K562 (cell line): ENCODE measurements at regions not wholly inside any gene's neighbourhood (a gene's known extent, or its start where the extent isn't known, plus 50 kb on each side); places are given as distances from the start of the nearest gene placed in this dataset.

Experiments used
- ATAC-seq: fragments of 200-7000 bp; cut with Tn5 transposase; 3 replicates; pipeline ENCODE4 v1.9.1; 2020; ENCODE audit warnings: moderate library complexity
- BruUV-seq: library from RNA; stranded (reverse); fragments of 400-500 nt; replicated peaks from 2 replicates; lab custom pipeline; 2021; lab: Mats Ljungman, UMichigan
- CTCF ChIA-PET: fragments of 300-600 bp; formaldehyde crosslinking; extraction: SDS; loops from one replicate; lab custom pipeline; 2021; ENCODE audit warnings: low intra/inter-chr PET ratio; lab: Yijun Ruan, JAX
- POLR2A ChIA-PET: fragments of 300-600, 350-650 bp; sonication (Branson Sonifier 250); formaldehyde crosslinking; extraction: SDS; loops from one replicate; lab custom pipeline; 2021; ENCODE audit warnings: antibody characterized with exemption, inconsistent platforms; lab: Yijun Ruan, JAX
- DNase-seq, 4 experiments: peaks; one replicate each; pipeline versions ENCODE4 v3.0.0 to v3.0.0-alpha.2; 2011 to 2018; ENCODE audit warnings: low spot score in 3 of 4, mixed read lengths in 3 of 4; ENCODE audit errors: extremely low read depth in 1 of 4
- FAIRE-seq: peaks from 2 replicates; lab custom pipeline; 2011; peaks lifted over from hg19 to GRCh38; lab: Jason Lieb, UNC
- H2AFZ ChIP-seq: 2 replicates; pipeline ENCODE4 v1.6.0; 2011; ENCODE audit warnings: low read depth, low read length, control low read depth, inconsistent platforms
- H3K27ac ChIP-seq: fragments of 200-600 bp; 3 replicates; pipeline ENCODE4 v1.8.0; 2011; ENCODE audit warnings: low read depth, mild to moderate bottlenecking, control low read depth, inconsistent platforms, low read length, moderate library complexity, mixed read lengths; ENCODE audit errors: extremely low read depth
- H3K27me3 ChIP-seq, 2 experiments: fragments of 300-600 bp in 1 of 2; 2 replicates in 1 of 2; 3 replicates in 1 of 2; pipeline versions ENCODE4 v1.6.0 to v1.8.0; 2011; ENCODE audit warnings: inconsistent platforms in 2 of 2, low read length in 2 of 2, mild to moderate bottlenecking in 1 of 2, mixed read lengths in 1 of 2, moderate library complexity in 1 of 2; ENCODE audit not compliant: control insufficient read depth in 2 of 2, insufficient read depth in 2 of 2
- H3K36me3 ChIP-seq: fragments of 300-600 bp; 3 replicates; pipeline ENCODE4 v1.8.0; 2011; ENCODE audit warnings: mild to moderate bottlenecking, low read length, inconsistent platforms; ENCODE audit not compliant: control insufficient read depth, insufficient read depth
- H3K4me1 ChIP-seq, 2 experiments: fragments of 200-600 bp in 1 of 2; replicated peaks in 1 of 2; 2 replicates in 1 of 2; 3 replicates in 1 of 2; pipeline versions ENCODE4 v1.5.1 to v1.8.0; 2011; ENCODE audit warnings: inconsistent platforms in 2 of 2, low read length in 2 of 2, mild to moderate bottlenecking in 1 of 2, mixed read lengths in 1 of 2, moderate library complexity in 1 of 2; ENCODE audit not compliant: control insufficient read depth in 2 of 2, insufficient read depth in 2 of 2
- H3K4me2 ChIP-seq: 2 replicates; pipeline ENCODE4 v1.6.1; 2011; ENCODE audit warnings: low read length, control low read depth, inconsistent platforms, mixed read lengths; ENCODE audit not compliant: insufficient read depth
- H3K4me3 ChIP-seq: fragments of 200-600 bp; sonication (generic), shearing (Covaris generic); 2 replicates; pipeline ENCODE4 v1.5.1; 2016; ENCODE audit warnings: control low read depth, inconsistent platforms
- H3K79me2 ChIP-seq: fragments of 200-600 bp; 3 replicates; pipeline ENCODE4 v1.8.0; 2011; ENCODE audit warnings: low read length, inconsistent platforms; ENCODE audit not compliant: control insufficient read depth, insufficient read depth
- H3K9ac ChIP-seq, 2 experiments: 2 replicates each; pipeline versions ENCODE4 v1.6.0 to v1.6.1; 2011; ENCODE audit warnings: low read depth in 2 of 2, low read length in 2 of 2, control low read depth in 1 of 2, inconsistent platforms in 1 of 2, mild to moderate bottlenecking in 1 of 2, mixed read lengths in 1 of 2; ENCODE audit not compliant: insufficient read depth in 1 of 2
- H3K9me1 ChIP-seq: one replicate; pipeline ENCODE4 v1.6.0; 2011; ENCODE audit warnings: inconsistent platforms, mild to moderate bottlenecking, low read length, moderate library complexity; ENCODE audit not compliant: control insufficient read depth, insufficient read depth
- H3K9me3 ChIP-seq: replicated peaks from 2 replicates; pipeline ENCODE4 v1.5.1; 2011; ENCODE audit warnings: low read depth, low read length, inconsistent platforms; ENCODE audit not compliant: control insufficient read depth, insufficient read depth
- H4K20me1 ChIP-seq: replicated peaks from 2 replicates; pipeline ENCODE4 v1.6.1; 2011; ENCODE audit warnings: low read length, inconsistent platforms, mixed read lengths; ENCODE audit not compliant: control insufficient read depth, insufficient read depth
- EHMT2 ChIP-seq: fragments of 450-650 bp; IDR thresholded peaks from 2 replicates; pipeline ENCODE4 v1.6.1; 2018; ENCODE audit warnings: antibody characterized with exemption
- HDGF ChIP-seq: fragments of 450-650 bp; IDR thresholded peaks from 2 replicates; pipeline ENCODE4 v1.6.1; 2016
- HINFP ChIP-seq: fragments of 450-650 bp; conservative IDR thresholded peaks from 2 replicates; pipeline ENCODE4 v1.6.1; 2016; ENCODE audit warnings: missing genetic modification characterization, low read depth, mild to moderate bottlenecking, control low read depth, missing compliant biosample characterization
- KAT7 ChIP-seq: sonication (generic); formaldehyde crosslinking; IDR thresholded peaks from 2 replicates; pipeline ENCODE4 v1.8.0; 2022; ENCODE audit warnings: missing genetic modification reagents, mild to moderate bottlenecking, borderline replicate concordance
- KHSRP ChIP-seq: fragments of 450-650 bp; IDR thresholded peaks from 2 replicates; pipeline ENCODE4 v1.6.1; 2017
- MCM3 ChIP-seq: fragments of 450-650 bp; IDR thresholded peaks from 2 replicates; pipeline ENCODE4 v1.6.1; 2016
- NCOA6 ChIP-seq: fragments of 450-650 bp; IDR thresholded peaks from 2 replicates; pipeline ENCODE4 v1.6.1; 2017; ENCODE audit warnings: mild to moderate bottlenecking
- PTBP1 ChIP-seq: fragments of 200-400 bp; formaldehyde crosslinking; IDR thresholded peaks from 2 replicates; pipeline ENCODE4 v1.6.1; 2017; ENCODE audit warnings: low read depth, low read length
- RBM15 ChIP-seq: fragments of 200-400 bp; formaldehyde crosslinking; IDR thresholded peaks from 2 replicates; pipeline ENCODE4 v1.6.1; 2018; ENCODE audit warnings: mild to moderate bottlenecking, low read length, moderate library complexity; ENCODE audit not compliant: insufficient read depth
- STAT5B ChIP-seq: fragments of 250-450 bp; sonication (Bioruptor Pico); IDR thresholded peaks from 2 replicates; pipeline ENCODE4 v1.8.0; 2021; ENCODE audit warnings: mild to moderate bottlenecking, inconsistent platforms
- TAF1 ChIP-seq: IDR thresholded peaks from 2 replicates; pipeline ENCODE4 v1.6.1; 2011; ENCODE audit warnings: mild to moderate bottlenecking, low read length, moderate library complexity; ENCODE audit not compliant: insufficient read depth, control insufficient read depth, severe bottlenecking; ENCODE audit errors: extremely low read depth
- TCF15 ChIP-seq: fragments of 250-450 bp; sonication (Bioruptor Pico); IDR thresholded peaks from 2 replicates; pipeline ENCODE4 v1.8.0; 2022; ENCODE audit warnings: moderate library complexity, mild to moderate bottlenecking, inconsistent platforms
- TRIM25 ChIP-seq: fragments of 450-650 bp; IDR thresholded peaks from 2 replicates; pipeline ENCODE4 v1.7.0; 2016; ENCODE audit warnings: borderline replicate concordance
- U2AF2 ChIP-seq: fragments of 200-400 bp; formaldehyde crosslinking; optimal IDR thresholded peaks from 2 replicates; pipeline ENCODE3; 2017; ENCODE audit warnings: low read depth, mild to moderate bottlenecking, low read length
- ZNF197 ChIP-seq: fragments of 200-800 bp; sonication (Bioruptor generic); IDR thresholded peaks from 2 replicates; pipeline ENCODE4 v1.6.1; 2016; ENCODE audit warnings: low read depth, missing genetic modification characterization, missing compliant biosample characterization
- ZNF324 ChIP-seq: fragments of 250-450 bp; sonication (Bioruptor Pico); IDR thresholded peaks from 2 replicates; pipeline ENCODE4 v1.4.0; 2020; ENCODE audit warnings: mild to moderate bottlenecking
- WGBS: fragments of 100-300 bp; shearing (Covaris generic); methylation state at CpG from one replicate; pipeline ENCODE4 v1.1.6; 2016; ENCODE audit warnings: low coverage, mixed read lengths; ENCODE audit not compliant: insufficient coverage; ENCODE audit errors: missing lambda C conversion rate; 5-methylcytosine and 5-hydroxymethylcytosine counted together
- in situ Hi-C: fragments of 300-500 bp; cut with MboI; formaldehyde crosslinking; loops from 4 replicates; pipeline ENCODE4 v1.15.0; 2018; ENCODE audit warnings: inconsistent platforms, mixed read lengths
- intact Hi-C: fragments of 100-400 bp; cut with micrococcal nuclease; formaldehyde crosslinking; loops from 2 replicates; pipeline ENCODE4 v1.14.2; 2022
- TF ChIP-seq, protein P1 (sequence below): fragments of 450-650 bp; IDR thresholded peaks from 2 replicates; pipeline ENCODE4 v1.6.1; 2017; ENCODE audit warnings: antibody characterized with exemption, mild to moderate bottlenecking

DNA sequence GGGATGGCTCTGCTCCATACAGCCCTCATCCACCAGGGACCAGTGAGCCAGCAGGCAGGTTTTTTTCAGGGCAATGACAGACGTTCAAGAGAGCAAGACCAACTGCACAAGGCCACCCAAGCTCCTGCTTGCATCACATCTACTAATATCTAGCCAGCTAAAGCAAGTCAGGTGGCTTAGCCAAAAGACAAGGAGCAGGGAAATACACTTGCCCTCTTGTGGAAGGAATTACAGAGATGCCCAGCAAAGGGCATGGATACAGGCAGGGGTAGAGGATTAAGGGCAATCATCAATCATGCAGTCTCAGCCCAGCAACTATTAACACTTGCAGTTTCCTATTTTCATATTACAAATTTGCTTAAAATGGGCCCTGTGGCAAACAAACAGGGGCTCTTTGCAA is 81.5 kb upstream of the NTRK3 start:
- no peaks in the 10 kb centered on the region for H3K79me2 ChIP-seq
- FAIRE-seq (no peak), ATAC-seq (no peak), DNase-seq (no peak)
- intact Hi-C loops, result no loop called here
- 0% methylated on average over 1 of the region's 1 CpG for WGBS
- H3K4me3 ChIP-seq, result no peak overlapping the region
- H3K4me2 ChIP-seq, result no peak overlapping the region
- no TSS peak for BruUV-seq
- H3K27me3 ChIP-seq, result no peaks in the 10 kb centered on the region
- no peaks in the 10 kb centered on the region for H3K4me1 ChIP-seq
- H3K36me3 ChIP-seq, result no peaks in the 10 kb centered on the region
- ChIA-PET CTCF (no interaction called here), POLR2A (no interaction called here)
- H3K9me1 ChIP-seq, result no peaks in the 10 kb centered on the region
- H3K9ac ChIP-seq, result no peak overlapping the region
- no peaks in the 10 kb centered on the region for H4K20me1 ChIP-seq
- H2AFZ ChIP-seq, result no peak overlapping the region
- in situ Hi-C loops, result no loop called here
- no peak overlapping the region for H3K27ac ChIP-seq
- no peaks in the 10 kb centered on the region for H3K9me3 ChIP-seq
- TF ChIP-seq U2AF2, result no peak
- no peak for TF ChIP-seq PTBP1
- TF ChIP-seq TAF1, result no peak
- TF ChIP-seq, protein P1, sequence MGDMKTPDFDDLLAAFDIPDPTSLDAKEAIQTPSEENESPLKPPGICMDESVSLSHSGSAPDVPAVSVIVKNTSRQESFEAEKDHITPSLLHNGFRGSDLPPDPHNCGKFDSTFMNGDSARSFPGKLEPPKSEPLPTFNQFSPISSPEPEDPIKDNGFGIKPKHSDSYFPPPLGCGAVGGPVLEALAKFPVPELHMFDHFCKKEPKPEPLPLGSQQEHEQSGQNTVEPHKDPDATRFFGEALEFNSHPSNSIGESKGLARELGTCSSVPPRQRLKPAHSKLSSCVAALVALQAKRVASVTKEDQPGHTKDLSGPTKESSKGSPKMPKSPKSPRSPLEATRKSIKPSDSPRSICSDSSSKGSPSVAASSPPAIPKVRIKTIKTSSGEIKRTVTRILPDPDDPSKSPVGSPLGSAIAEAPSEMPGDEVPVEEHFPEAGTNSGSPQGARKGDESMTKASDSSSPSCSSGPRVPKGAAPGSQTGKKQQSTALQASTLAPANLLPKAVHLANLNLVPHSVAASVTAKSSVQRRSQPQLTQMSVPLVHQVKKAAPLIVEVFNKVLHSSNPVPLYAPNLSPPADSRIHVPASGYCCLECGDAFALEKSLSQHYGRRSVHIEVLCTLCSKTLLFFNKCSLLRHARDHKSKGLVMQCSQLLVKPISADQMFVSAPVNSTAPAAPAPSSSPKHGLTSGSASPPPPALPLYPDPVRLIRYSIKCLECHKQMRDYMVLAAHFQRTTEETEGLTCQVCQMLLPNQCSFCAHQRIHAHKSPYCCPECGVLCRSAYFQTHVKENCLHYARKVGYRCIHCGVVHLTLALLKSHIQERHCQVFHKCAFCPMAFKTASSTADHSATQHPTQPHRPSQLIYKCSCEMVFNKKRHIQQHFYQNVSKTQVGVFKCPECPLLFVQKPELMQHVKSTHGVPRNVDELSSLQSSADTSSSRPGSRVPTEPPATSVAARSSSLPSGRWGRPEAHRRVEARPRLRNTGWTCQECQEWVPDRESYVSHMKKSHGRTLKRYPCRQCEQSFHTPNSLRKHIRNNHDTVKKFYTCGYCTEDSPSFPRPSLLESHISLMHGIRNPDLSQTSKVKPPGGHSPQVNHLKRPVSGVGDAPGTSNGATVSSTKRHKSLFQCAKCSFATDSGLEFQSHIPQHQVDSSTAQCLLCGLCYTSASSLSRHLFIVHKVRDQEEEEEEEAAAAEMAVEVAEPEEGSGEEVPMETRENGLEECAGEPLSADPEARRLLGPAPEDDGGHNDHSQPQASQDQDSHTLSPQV, result no peak
- no peak for TF ChIP-seq TRIM25
- no peak for TF ChIP-seq MCM3
- TF ChIP-seq TCF15 (CRISPR knock-in tag), result no peak
- no peak for TF ChIP-seq STAT5B
- TF ChIP-seq KAT7, result no peak
- no peak for TF ChIP-seq ZNF324
- no peak for TF ChIP-seq KHSRP
- no peak for TF ChIP-seq HINFP (tag)
- no peak for TF ChIP-seq RBM15
- no peak for TF ChIP-seq ZNF197
- no peak for TF ChIP-seq EHMT2
- TF ChIP-seq HDGF, result no peak
- no peak for TF ChIP-seq NCOA6
